A673 (cell line): ENCODE measurements at regions not wholly inside any gene's neighbourhood (a gene's known extent, or its start where the extent isn't known, plus 50 kb on each side); places are given as distances from the start of the nearest gene placed in this dataset.

Experiments
- EZH2 ChIP-seq: fragments of 200-600 bp; sonication (generic); IDR thresholded peaks from 2 replicates; pipeline ENCODE4 v1.6.1; 2017; ENCODE audit warnings: borderline replicate concordance, low read depth, mild to moderate bottlenecking, mixed read lengths, antibody characterized with exemption, low read length; ENCODE audit not compliant: poor library complexity, severe bottlenecking
- TF ChIP-seq, protein P1 (sequence below): fragments of 300-800, 200-600 bp; sonication (generic); conservative IDR thresholded peaks from 2 replicates; pipeline ENCODE4 v1.5.1; 2017; ENCODE audit warnings: low read depth, mild to moderate bottlenecking, antibody characterized with exemption, low read length, moderate library complexity, mixed read lengths

DNA sequence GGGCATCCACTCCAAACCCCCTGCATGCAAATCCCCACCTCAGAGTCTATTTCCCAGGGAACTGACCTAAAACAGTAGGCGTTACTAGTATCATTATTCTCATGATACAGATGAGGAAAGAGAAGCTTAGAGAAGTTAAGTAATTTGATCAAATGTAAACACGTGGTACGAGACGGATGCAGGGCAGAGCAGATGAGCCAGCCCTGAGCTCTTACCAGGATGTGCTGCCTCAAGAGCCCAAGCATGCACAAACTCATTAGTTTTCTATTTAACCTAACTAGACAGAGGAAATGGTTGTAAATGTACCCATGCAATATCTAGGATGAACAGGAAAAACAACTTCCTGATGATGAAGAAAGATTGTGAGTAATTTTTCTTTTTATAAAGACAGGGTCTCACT lies 173.3 kb upstream of the RASSF8 start:
- TF ChIP-seq EZH2: no peak
- TF ChIP-seq, protein P1, sequence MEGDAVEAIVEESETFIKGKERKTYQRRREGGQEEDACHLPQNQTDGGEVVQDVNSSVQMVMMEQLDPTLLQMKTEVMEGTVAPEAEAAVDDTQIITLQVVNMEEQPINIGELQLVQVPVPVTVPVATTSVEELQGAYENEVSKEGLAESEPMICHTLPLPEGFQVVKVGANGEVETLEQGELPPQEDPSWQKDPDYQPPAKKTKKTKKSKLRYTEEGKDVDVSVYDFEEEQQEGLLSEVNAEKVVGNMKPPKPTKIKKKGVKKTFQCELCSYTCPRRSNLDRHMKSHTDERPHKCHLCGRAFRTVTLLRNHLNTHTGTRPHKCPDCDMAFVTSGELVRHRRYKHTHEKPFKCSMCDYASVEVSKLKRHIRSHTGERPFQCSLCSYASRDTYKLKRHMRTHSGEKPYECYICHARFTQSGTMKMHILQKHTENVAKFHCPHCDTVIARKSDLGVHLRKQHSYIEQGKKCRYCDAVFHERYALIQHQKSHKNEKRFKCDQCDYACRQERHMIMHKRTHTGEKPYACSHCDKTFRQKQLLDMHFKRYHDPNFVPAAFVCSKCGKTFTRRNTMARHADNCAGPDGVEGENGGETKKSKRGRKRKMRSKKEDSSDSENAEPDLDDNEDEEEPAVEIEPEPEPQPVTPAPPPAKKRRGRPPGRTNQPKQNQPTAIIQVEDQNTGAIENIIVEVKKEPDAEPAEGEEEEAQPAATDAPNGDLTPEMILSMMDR: no peak
